PC-9 (cell line): ENCODE measurements at regions not wholly inside any gene's neighbourhood (a gene's known extent, or its start where the extent isn't known, plus 50 kb on each side); places are given as distances from the start of the nearest gene placed in this dataset.

ENCODE experiments used
- BruUV-seq: library from RNA; stranded (reverse); fragments of 400-500 nt; replicated peaks from 2 replicates; lab custom pipeline; 2021; lab: Mats Ljungman, UMichigan
- CTCF ChIA-PET: fragments of 300-600 bp; sonication (Branson Sonifier 250); formaldehyde crosslinking; loops from one replicate; lab custom pipeline; 2022; ENCODE audit warnings: antibody characterized with exemption; lab: Charles Lee
- POLR2A ChIA-PET: fragments of 300-600 bp; sonication (Branson Sonifier 250); formaldehyde crosslinking; loops from one replicate; lab custom pipeline; 2022; ENCODE audit warnings: antibody characterized with exemption; ENCODE audit not compliant: unreplicated experiment; lab: Charles Lee
- DNase-seq, 2 experiments: peaks; one replicate each; pipeline versions ENCODE4 v3.0.0 to v3.0.0-alpha.2; 2015 to 2022; ENCODE audit warnings: mixed read lengths in 1 of 2
- H2AFZ ChIP-seq: fragments of 200-600 bp; sonication (generic); 2 replicates; pipeline ENCODE4 v1.8.1; 2017; ENCODE audit warnings: antibody characterized with exemption
- H3F3A ChIP-seq: fragments of 200-600 bp; sonication (generic); 2 replicates; pipeline ENCODE4 v1.8.1; 2017; ENCODE audit warnings: antibody characterized with exemption, mild to moderate bottlenecking, low read depth; ENCODE audit not compliant: insufficient read depth
- H3K27ac ChIP-seq: fragments of 200-600 bp; sonication (generic); 2 replicates; pipeline ENCODE4 v1.6.1; 2016; ENCODE audit warnings: mixed run types
- H3K27me3 ChIP-seq: fragments of 200-600 bp; sonication (generic); 2 replicates; pipeline ENCODE4 v1.6.1; 2016; ENCODE audit warnings: low read depth, mixed run types; ENCODE audit not compliant: insufficient read depth
- H3K36me3 ChIP-seq: fragments of 200-600 bp; sonication (generic); 2 replicates; pipeline ENCODE4 v1.6.1; 2016; ENCODE audit warnings: low read depth, mixed run types
- H3K4me1 ChIP-seq: fragments of 200-600 bp; sonication (generic); replicated peaks from 2 replicates; pipeline ENCODE4 v1.6.1; 2016; ENCODE audit warnings: mixed run types; ENCODE audit not compliant: insufficient read depth
- H3K4me2 ChIP-seq: fragments of 200-600 bp; sonication (generic); 2 replicates; pipeline ENCODE4 v1.6.1; 2017; ENCODE audit warnings: mixed run types
- H3K4me3 ChIP-seq: fragments of 200-600 bp; sonication (generic); 2 replicates; pipeline ENCODE4 v1.6.1; 2016; ENCODE audit warnings: mixed run types
- H3K79me2 ChIP-seq: fragments of 200-600 bp; sonication (generic); 2 replicates; pipeline ENCODE4 v1.6.1; 2017; ENCODE audit warnings: low read depth, mixed run types
- H3K9me2 ChIP-seq: fragments of 200-600 bp; sonication (generic); 2 replicates; pipeline ENCODE4 v1.8.1; 2017; ENCODE audit warnings: mild to moderate bottlenecking; ENCODE audit not compliant: insufficient read depth
- H3K9me3 ChIP-seq: fragments of 200-600 bp; sonication (generic); 2 replicates; pipeline ENCODE4 v1.8.1; 2016; ENCODE audit warnings: low read depth; ENCODE audit not compliant: insufficient read depth
- H4K20me1 ChIP-seq: fragments of 200-600 bp; sonication (generic); 2 replicates; pipeline ENCODE4 v1.8.1; 2017; ENCODE audit not compliant: insufficient read depth
- EZH2 ChIP-seq: fragments of 200-600 bp; sonication (generic); IDR thresholded peaks from 2 replicates; pipeline ENCODE4 v1.8.0; 2017; ENCODE audit warnings: antibody characterized with exemption, low read depth
- intact Hi-C: fragments of 100-400 bp; cut with micrococcal nuclease; formaldehyde crosslinking; loops from one replicate; pipeline ENCODE4 v1.10.0; 2022; ENCODE audit not compliant: unreplicated experiment
- TF ChIP-seq, protein P1 (sequence below): fragments of 200-600 bp; sonication (generic); conservative IDR thresholded peaks from 2 replicates; pipeline ENCODE4 v1.6.1; 2017; ENCODE audit warnings: mixed run types, antibody characterized with exemption, mild to moderate bottlenecking, moderate library complexity

- DNase-seq = no peak
- POLR2A ChIA-PET = no interaction called here
These were observed 55.6 kb upstream of the EXOC1L start for GRCh38 chr4:55763996-55764395.

DNA sequence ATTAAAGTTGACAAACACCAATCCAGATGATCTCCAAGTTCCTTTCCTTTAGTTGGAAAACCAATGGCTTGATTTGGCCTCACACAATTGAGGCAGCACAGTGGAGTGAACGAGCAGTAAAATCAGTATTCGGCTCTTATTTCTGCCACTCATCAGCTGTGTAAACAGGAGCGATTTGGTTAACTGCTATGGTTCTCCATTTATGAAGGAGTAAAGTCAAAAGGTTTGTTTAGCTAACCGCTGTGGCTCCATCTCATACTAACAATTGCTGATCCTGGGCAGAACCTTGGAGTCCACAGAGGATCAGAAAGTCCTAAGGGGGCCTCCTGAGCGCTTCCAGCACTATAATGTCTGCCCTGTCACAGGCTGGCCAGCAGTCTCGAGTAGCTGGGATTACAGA lies 54.5 kb upstream of the EXOC1L start:
- no peak overlapping the region for H3K4me3 ChIP-seq
- no peak overlapping the region for H3K27ac ChIP-seq
- H3F3A ChIP-seq = no peaks in the 10 kb centered on the region
- H3K9me2 ChIP-seq = no peaks in the 10 kb centered on the region
- H3K9me3 ChIP-seq = no peaks in the 10 kb centered on the region
- no peak overlapping the region for H2AFZ ChIP-seq
- DNase-seq = no peak
- ChIA-PET CTCF (no interaction called here), POLR2A (no interaction called here)
- no TSS peak for BruUV-seq
- no peaks in the 10 kb centered on the region for H3K79me2 ChIP-seq
- H3K27me3 ChIP-seq = no peaks in the 10 kb centered on the region
- no peaks in the 10 kb centered on the region for H3K36me3 ChIP-seq
- no peak overlapping the region for H3K4me2 ChIP-seq
- H3K4me1 ChIP-seq = no peaks in the 10 kb centered on the region
- intact Hi-C loops = no loop called here
- TF ChIP-seq EZH2 = no peak
- TF ChIP-seq, protein P1, sequence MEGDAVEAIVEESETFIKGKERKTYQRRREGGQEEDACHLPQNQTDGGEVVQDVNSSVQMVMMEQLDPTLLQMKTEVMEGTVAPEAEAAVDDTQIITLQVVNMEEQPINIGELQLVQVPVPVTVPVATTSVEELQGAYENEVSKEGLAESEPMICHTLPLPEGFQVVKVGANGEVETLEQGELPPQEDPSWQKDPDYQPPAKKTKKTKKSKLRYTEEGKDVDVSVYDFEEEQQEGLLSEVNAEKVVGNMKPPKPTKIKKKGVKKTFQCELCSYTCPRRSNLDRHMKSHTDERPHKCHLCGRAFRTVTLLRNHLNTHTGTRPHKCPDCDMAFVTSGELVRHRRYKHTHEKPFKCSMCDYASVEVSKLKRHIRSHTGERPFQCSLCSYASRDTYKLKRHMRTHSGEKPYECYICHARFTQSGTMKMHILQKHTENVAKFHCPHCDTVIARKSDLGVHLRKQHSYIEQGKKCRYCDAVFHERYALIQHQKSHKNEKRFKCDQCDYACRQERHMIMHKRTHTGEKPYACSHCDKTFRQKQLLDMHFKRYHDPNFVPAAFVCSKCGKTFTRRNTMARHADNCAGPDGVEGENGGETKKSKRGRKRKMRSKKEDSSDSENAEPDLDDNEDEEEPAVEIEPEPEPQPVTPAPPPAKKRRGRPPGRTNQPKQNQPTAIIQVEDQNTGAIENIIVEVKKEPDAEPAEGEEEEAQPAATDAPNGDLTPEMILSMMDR = no peak
- H4K20me1 ChIP-seq = no peaks in the 10 kb centered on the region

More at GRCh38 chr4:55763996-55764395, 55.6 kb upstream of the EXOC1L start:
- Histone ChIP-seq H3K4me1 (no peaks in the 10 kb centered on the region), H3K79me2 (no peaks in the 10 kb centered on the region), H3K27ac (no peak overlapping the region), H3K4me3 (no peak overlapping the region), H3K4me2 (no peak overlapping the region), H3F3A (no peaks in the 10 kb centered on the region), H2AFZ (no peak overlapping the region), H3K9me2 (no peaks in the 10 kb centered on the region), H3K36me3 (no peaks in the 10 kb centered on the region), H4K20me1 (no peaks in the 10 kb centered on the region), H3K27me3 (no peaks in the 10 kb centered on the region), H3K9me3 (no peaks in the 10 kb centered on the region)
- CTCF ChIA-PET = no interaction called here
- intact Hi-C loops = no loop called here
- BruUV-seq = no TSS peak
- no peak for TF ChIP-seq EZH2
- TF ChIP-seq, protein P1 = no peak

DNA sequence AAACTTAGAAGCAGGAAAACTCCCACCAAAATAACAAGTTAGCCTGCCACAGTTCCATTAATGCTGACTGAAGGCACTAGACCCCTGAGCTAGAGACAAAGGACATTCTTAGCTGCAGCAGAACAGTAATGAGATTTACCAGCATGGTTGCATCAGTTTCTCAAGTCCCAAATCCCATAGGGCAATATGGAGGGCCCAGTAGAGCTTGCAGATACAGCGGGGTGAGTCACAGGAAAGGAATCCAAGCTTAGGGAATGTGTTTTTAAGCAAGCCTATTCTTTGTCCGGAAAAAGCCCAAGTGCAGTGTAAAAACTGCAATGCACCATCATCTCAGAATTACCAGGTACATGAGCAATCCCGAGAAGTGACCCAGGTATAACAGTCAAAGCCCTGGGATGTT lies 51.3 kb upstream of the EXOC1L start:
- H3K4me2 ChIP-seq = no peak overlapping the region
- no TSS peak for BruUV-seq
- ChIA-PET POLR2A (no interaction called here), CTCF (no interaction called here)
- no peaks in the 10 kb centered on the region for H3K79me2 ChIP-seq
- H3K4me1 ChIP-seq = no peaks in the 10 kb centered on the region
- intact Hi-C loops = no loop called here
- peak in 1 of 2 experiments; percentile 39 for DNase-seq
- no peaks in the 10 kb centered on the region for H4K20me1 ChIP-seq
- no peak overlapping the region for H3K27ac ChIP-seq
- no peaks in the 10 kb centered on the region for H3K9me3 ChIP-seq
- no peaks in the 10 kb centered on the region for H3K27me3 ChIP-seq
- H3K36me3 ChIP-seq = no peaks in the 10 kb centered on the region
- H3F3A ChIP-seq = no peaks in the 10 kb centered on the region
- no peak overlapping the region for H3K4me3 ChIP-seq
- H2AFZ ChIP-seq = no peak overlapping the region
- no peaks in the 10 kb centered on the region for H3K9me2 ChIP-seq
- no peak for TF ChIP-seq EZH2
- TF ChIP-seq, protein P1 = no peak
